ENCODE measurements at regions not wholly inside any gene's neighbourhood (a gene's known extent, or its start where the extent isn't known, plus 50 kb on each side); places are given as distances from the start of the nearest gene placed in this dataset.
"Not testable (repeated sequence)": the region's sequence is repeated elsewhere in the genome, so short reads cannot be mapped to it uniquely, and the experiment has no call there.

GRCh38 chr3:150336363-150336762 lies 71.7 kb upstream of the TSC22D2 start:
- TF ChIP-seq EZH2phosphoT487 (IDR thresholded peaks at IDR 0.05; ENCODE audit: insufficient read depth, low read depth); EZH2 (IDR thresholded peaks at IDR 0.05; ENCODE audit: insufficient read depth, poor library complexity, severe bottlenecking): not testable (repeated sequence)
